ENCODE measurements at regions not wholly inside any gene's neighbourhood (a gene's known extent, or its start where the extent isn't known, plus 50 kb on each side); places are given as distances from the start of the nearest gene placed in this dataset.

GRCh38 chr15:75136118-75136517 is 65.6 kb upstream of the C15orf39 start:
- TF ChIP-seq TAF1 (IDR thresholded peaks at IDR 0.05; ENCODE audit: low read depth) (no peak), CREB1 (IDR thresholded peaks at IDR 0.05; ENCODE audit: low read depth) (no peak), EP300 (IDR thresholded peaks at IDR 0.05; ENCODE audit: borderline replicate concordance) (no peak)
- TF ChIP-seq, protein P1, sequence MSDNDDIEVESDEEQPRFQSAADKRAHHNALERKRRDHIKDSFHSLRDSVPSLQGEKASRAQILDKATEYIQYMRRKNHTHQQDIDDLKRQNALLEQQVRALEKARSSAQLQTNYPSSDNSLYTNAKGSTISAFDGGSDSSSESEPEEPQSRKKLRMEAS (IDR thresholded peaks at IDR 0.05), result no peak

DNA sequence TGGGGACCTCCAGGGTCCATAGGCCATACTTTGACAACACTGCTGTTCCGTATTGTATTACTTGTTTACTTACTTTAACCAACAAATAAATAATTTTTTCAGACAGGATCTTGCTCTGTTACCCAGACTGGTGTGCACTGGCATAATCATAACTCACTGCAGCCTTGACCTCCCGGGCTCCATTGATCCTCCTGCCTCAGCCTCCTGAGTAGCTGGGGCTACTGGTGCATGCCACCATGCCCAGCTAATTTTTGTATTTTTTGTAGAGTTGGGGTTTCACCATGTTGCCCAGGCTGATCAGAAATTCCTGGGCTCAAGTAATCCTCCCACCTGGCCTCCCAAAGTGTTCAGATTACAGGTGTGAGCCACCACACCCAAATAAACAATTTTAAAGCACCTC is 64.9 kb upstream of the C15orf39 start:
- TF ChIP-seq, protein P2, sequence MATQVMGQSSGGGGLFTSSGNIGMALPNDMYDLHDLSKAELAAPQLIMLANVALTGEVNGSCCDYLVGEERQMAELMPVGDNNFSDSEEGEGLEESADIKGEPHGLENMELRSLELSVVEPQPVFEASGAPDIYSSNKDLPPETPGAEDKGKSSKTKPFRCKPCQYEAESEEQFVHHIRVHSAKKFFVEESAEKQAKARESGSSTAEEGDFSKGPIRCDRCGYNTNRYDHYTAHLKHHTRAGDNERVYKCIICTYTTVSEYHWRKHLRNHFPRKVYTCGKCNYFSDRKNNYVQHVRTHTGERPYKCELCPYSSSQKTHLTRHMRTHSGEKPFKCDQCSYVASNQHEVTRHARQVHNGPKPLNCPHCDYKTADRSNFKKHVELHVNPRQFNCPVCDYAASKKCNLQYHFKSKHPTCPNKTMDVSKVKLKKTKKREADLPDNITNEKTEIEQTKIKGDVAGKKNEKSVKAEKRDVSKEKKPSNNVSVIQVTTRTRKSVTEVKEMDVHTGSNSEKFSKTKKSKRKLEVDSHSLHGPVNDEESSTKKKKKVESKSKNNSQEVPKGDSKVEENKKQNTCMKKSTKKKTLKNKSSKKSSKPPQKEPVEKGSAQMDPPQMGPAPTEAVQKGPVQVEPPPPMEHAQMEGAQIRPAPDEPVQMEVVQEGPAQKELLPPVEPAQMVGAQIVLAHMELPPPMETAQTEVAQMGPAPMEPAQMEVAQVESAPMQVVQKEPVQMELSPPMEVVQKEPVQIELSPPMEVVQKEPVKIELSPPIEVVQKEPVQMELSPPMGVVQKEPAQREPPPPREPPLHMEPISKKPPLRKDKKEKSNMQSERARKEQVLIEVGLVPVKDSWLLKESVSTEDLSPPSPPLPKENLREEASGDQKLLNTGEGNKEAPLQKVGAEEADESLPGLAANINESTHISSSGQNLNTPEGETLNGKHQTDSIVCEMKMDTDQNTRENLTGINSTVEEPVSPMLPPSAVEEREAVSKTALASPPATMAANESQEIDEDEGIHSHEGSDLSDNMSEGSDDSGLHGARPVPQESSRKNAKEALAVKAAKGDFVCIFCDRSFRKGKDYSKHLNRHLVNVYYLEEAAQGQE (IDR thresholded peaks at IDR 0.05; ENCODE audit: low read depth), result no peak
- TF ChIP-seq, protein P1 (IDR thresholded peaks at IDR 0.05), result no peak
- TF ChIP-seq YY1 (IDR thresholded peaks at IDR 0.05; ENCODE audit: low read depth), result no peak
- no peak for TF ChIP-seq CREB1 (IDR thresholded peaks at IDR 0.05; ENCODE audit: low read depth)
- TF ChIP-seq ZBTB7A (IDR thresholded peaks at IDR 0.05; ENCODE audit: low read depth), result no peak
- no peak for TF ChIP-seq CEBPB (IDR thresholded peaks at IDR 0.05)
- no peak for TF ChIP-seq NFIC (IDR thresholded peaks at IDR 0.05)
- no peak for TF ChIP-seq FOXM1 (IDR thresholded peaks at IDR 0.05; ENCODE audit: borderline replicate concordance, low read depth)
- TF ChIP-seq EGR1 (IDR thresholded peaks at IDR 0.05), result no peak
- no peak for TF ChIP-seq TCF12 (IDR thresholded peaks at IDR 0.05; ENCODE audit: low read depth)
- TF ChIP-seq TEAD4 (IDR thresholded peaks at IDR 0.05), result no peak
- TF ChIP-seq RAD21 (IDR thresholded peaks at IDR 0.05; ENCODE audit: low read depth), result no peak
- TF ChIP-seq, protein P3, sequence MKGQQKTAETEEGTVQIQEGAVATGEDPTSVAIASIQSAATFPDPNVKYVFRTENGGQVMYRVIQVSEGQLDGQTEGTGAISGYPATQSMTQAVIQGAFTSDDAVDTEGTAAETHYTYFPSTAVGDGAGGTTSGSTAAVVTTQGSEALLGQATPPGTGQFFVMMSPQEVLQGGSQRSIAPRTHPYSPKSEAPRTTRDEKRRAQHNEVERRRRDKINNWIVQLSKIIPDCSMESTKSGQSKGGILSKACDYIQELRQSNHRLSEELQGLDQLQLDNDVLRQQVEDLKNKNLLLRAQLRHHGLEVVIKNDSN (IDR thresholded peaks at IDR 0.05), result no peak
- no peak for TF ChIP-seq EP300 (IDR thresholded peaks at IDR 0.05; ENCODE audit: borderline replicate concordance)
- no peak for TF ChIP-seq TAF1 (IDR thresholded peaks at IDR 0.05; ENCODE audit: low read depth)

DNA sequence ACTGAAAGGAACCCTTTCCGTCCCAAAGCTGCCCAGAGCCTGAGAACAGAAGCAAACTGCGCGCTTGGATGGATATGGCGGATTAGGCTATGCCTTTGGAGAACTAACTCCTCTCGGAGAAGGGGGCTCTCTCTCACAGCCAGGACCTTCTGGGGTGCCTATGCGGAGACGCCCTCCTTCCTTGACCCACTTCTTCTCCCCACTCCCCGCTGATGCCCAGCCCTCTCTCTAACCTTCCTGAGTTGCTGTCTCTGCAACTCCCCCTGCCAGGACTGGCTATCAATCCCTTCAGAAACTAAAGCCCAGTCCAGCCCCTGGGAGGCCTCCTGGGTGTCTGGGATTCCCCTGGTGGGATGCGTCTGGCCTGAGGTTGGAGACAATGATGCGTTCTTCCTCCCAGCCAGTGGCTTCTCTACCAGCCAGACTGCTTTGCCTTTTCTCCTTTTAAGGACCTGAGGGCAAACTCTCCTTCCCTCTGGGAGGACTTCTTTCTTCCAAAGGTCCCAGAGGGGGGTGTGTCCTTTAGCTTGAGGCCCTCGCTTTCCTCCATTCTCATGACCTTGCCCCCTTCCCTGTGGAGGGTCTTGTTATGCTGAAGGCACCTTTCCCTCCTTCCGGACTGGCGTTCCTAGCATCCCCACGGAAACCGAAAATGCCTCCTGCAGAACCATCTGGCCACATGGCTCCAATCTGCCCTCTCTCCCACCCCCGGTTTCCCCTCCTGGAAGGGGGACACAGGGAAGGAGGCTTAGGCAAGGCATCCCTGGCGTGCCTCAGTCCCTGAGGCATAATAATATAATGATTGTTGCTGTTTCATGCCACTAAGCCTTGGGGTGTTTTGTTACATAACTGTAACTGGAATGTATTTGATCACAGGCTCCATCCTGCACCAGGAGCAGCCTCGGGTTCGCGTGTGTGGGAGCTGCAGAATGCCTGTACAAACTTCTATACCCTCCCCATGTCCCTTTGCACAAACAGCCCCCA is 63.4 kb upstream of the C15orf39 start:
- TF ChIP-seq EP300 (IDR thresholded peaks at IDR 0.05; ENCODE audit: borderline replicate concordance), result no peak
- no peak for TF ChIP-seq TAF1 (IDR thresholded peaks at IDR 0.05; ENCODE audit: low read depth)
- TF ChIP-seq, protein P2 (IDR thresholded peaks at IDR 0.05; ENCODE audit: low read depth), result no peak

DNA sequence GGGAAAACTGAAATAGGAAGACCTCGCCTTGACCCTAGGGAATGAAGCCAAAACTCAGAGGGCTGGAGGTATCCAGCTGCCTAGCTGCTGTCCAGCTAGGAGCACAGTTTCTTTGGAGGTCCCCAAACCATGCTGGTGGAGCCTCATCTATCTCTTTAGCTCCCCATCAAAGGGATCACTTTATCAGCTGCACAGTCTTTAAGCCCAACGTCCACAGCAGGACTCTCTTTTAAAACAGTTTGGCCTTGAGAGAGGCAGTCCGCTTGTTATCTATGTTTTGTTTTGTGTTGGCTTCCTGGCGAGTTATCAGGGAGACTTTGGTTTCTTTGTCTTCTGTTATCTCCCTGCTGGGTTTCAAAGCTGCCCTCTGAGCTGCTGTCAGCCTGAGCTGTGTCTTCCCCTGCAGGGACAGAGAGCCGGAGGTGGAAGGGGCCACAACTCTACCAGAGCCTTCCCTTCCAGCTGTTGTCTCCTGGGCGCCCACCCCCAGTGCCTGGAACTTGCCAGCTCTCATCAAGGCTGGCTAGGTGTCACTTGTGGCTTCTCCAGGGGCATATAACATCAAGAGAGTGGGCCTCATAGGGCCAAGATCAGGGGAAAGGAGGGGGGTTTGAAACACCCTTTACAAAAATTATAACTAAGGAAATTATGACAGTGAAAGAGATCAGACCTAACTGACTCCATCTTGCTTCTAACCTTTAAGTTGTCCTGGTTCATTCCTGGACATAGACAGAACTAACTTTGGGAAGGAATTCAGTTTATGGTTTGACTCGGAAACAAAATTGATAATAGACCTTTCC is 61.4 kb upstream of the C15orf39 start:
- TF ChIP-seq, protein P3 (IDR thresholded peaks at IDR 0.05), result no peak
- no peak for TF ChIP-seq TEAD4 (IDR thresholded peaks at IDR 0.05)
- no peak for TF ChIP-seq CEBPB (IDR thresholded peaks at IDR 0.05)
- no peak for TF ChIP-seq FOXM1 (IDR thresholded peaks at IDR 0.05; ENCODE audit: borderline replicate concordance, low read depth)

GRCh38 chr15:75142499-75142898 is 59.2 kb upstream of the C15orf39 start:
- TF ChIP-seq FOXM1 (IDR thresholded peaks at IDR 0.05; ENCODE audit: borderline replicate concordance, low read depth), result no peak
- no peak for TF ChIP-seq TEAD4 (IDR thresholded peaks at IDR 0.05)
- TF ChIP-seq TAF1 (IDR thresholded peaks at IDR 0.05; ENCODE audit: low read depth), result no peak
- TF ChIP-seq YY1 (IDR thresholded peaks at IDR 0.05; ENCODE audit: low read depth), result no peak
- TF ChIP-seq NFIC (IDR thresholded peaks at IDR 0.05), result no peak
- TF ChIP-seq, protein P2 (IDR thresholded peaks at IDR 0.05; ENCODE audit: low read depth), result no peak
